GM12892 (cell line): ENCODE measurements at regions not wholly inside any gene's neighbourhood (a gene's known extent, or its start where the extent isn't known, plus 50 kb on each side); places are given as distances from the start of the nearest gene placed in this dataset.
"Not testable (repeated sequence)": the region's sequence is repeated elsewhere in the genome, so short reads cannot be mapped to it uniquely, and the experiment has no call there.

Source experiments
- POLR2A ChIP-seq: IDR thresholded peaks from 2 replicates; pipeline ENCODE4 v1.6.1; 2011; ENCODE audit warnings: low read depth, low read length, control low read depth
- POLR2AphosphoS5 ChIP-seq: IDR thresholded peaks from 2 replicates; pipeline ENCODE4 v1.6.1; 2011; ENCODE audit warnings: low read depth, low read length, control low read depth
- TAF1 ChIP-seq: IDR thresholded peaks from 2 replicates; pipeline ENCODE4 v1.6.1; 2011; ENCODE audit warnings: low read depth, mild to moderate bottlenecking, control low read depth, low read length, borderline replicate concordance

GRCh38 chrX:955168-955781 is 257.2 kb downstream of the CRLF2 start:
- TF ChIP-seq POLR2AphosphoS5, POLR2A, TAF1: not testable (repeated sequence)
